Right lobe of liver (tissue), 4 donors: ENCODE measurements at regions not wholly inside any gene's neighbourhood (a gene's known extent, or its start where the extent isn't known, plus 50 kb on each side); places are given as distances from the start of the nearest gene placed in this dataset.

ENCODE experiments used
- POLR2A ChIP-seq: fragments of 450-650 bp; IDR thresholded peaks from one replicate; pipeline ENCODE4 v1.6.1; 2017; ENCODE audit warnings: antibody characterized with exemption, mild to moderate bottlenecking
- TF ChIP-seq, protein P1 (sequence below), 4 donors: fragments of 200-600 bp in 3 of 4; fragments of 450-650 bp in 1 of 4; IDR thresholded peaks; one replicate each; pipeline versions ENCODE4 v1.5.1 to v1.8.0; 2016 to 2022; ENCODE audit warnings: antibody characterized with exemption in 4 of 4, mild to moderate bottlenecking in 2 of 4
- donor health status: DM: no; HTN: no; CAD: no.
- donor health status: DM: no; HTN: no; CAD: no.
- donor health status: DM: no; HTN: yes; CAD: no.

DNA sequence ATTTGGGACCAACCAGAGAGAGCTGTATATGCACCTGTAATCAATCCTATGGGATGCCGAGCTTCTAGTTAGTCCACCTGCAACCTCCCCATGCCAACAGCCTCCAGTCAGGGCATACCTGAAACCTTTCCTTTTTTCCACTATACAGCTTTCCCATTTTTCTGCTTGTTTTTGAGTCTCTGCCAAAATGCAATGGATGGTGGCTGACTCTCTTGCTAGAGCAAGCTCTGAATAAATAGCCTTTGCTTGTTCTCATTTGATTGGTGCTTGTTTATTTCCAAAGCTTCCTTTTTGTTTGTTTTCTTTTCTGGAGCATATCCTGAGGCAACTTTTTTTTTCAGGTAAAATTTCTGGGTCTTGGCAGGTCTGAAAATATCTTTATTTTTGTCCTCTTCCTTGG, 58.0 kb upstream of the PLET1 start:
- TF ChIP-seq, protein P1, sequence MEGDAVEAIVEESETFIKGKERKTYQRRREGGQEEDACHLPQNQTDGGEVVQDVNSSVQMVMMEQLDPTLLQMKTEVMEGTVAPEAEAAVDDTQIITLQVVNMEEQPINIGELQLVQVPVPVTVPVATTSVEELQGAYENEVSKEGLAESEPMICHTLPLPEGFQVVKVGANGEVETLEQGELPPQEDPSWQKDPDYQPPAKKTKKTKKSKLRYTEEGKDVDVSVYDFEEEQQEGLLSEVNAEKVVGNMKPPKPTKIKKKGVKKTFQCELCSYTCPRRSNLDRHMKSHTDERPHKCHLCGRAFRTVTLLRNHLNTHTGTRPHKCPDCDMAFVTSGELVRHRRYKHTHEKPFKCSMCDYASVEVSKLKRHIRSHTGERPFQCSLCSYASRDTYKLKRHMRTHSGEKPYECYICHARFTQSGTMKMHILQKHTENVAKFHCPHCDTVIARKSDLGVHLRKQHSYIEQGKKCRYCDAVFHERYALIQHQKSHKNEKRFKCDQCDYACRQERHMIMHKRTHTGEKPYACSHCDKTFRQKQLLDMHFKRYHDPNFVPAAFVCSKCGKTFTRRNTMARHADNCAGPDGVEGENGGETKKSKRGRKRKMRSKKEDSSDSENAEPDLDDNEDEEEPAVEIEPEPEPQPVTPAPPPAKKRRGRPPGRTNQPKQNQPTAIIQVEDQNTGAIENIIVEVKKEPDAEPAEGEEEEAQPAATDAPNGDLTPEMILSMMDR (IDR thresholded peaks at IDR 0.05): no peak
- no peak for TF ChIP-seq POLR2A
